Right cardiac atrium (tissue), 5 donors: ENCODE measurements at regions not wholly inside any gene's neighbourhood (a gene's known extent, or its start where the extent isn't known, plus 50 kb on each side); places are given as distances from the start of the nearest gene placed in this dataset.

ENCODE experiments used
- ATAC-seq, 2 donors: fragments of 200-7000 bp; cut with Tn5 transposase; one replicate each; pipeline versions ENCODE4 v1.8.0 to v1.9.1; 2020; ENCODE audit warnings: moderate library complexity in 2 of 2, mild to moderate bottlenecking in 1 of 2
- DNase-seq, 3 donors: peaks; one replicate each; pipeline ENCODE4 v3.0.0-alpha.2; 2020
- H3K27ac ChIP-seq: one replicate; pipeline ENCODE4 v1.5.1; 2013; ENCODE audit warnings: mild to moderate bottlenecking, low read length, control low read depth, moderate library complexity
- H3K27me3 ChIP-seq: one replicate; pipeline ENCODE4 v1.6.1; 2013; ENCODE audit not compliant: control insufficient read depth, insufficient read depth
- H3K4me1 ChIP-seq: one replicate; pipeline ENCODE4 v1.6.1; 2013; ENCODE audit warnings: low read length; ENCODE audit not compliant: control insufficient read depth, insufficient read depth
- H3K4me3 ChIP-seq: one replicate; pipeline ENCODE4 v1.5.1; 2013; ENCODE audit warnings: low read length, control low read depth
- H3K9me3 ChIP-seq: one replicate; pipeline ENCODE4 v1.6.1; 2013; ENCODE audit warnings: low read length; ENCODE audit not compliant: control insufficient read depth
- WGBS: extraction: QIAGEN DNeasy Blood & Tissue Kit; methylation state at CpG from one replicate; pipeline ENCODE4 v1.1.7; 2013; 5-methylcytosine and 5-hydroxymethylcytosine counted together
- intact Hi-C, 4 donors: fragments of 100-400 bp; cut with DNase I; formaldehyde crosslinking; loops; one replicate each; pipeline versions ENCODE4 v1.11.0 to v1.14.0; 2022 to 2023
- donor health status: healthy with polysubstance abuse.
- donor health status: DM: no; HTN: yes; CAD: no.
- donor health status: DM: no; HTN: no; CAD: no.
- donor health status: DM: no; HTN: yes; CAD: no; lungs with severe emphysema.
- donor health status: DM: yes; HTN: yes; CAD: no.

DNA sequence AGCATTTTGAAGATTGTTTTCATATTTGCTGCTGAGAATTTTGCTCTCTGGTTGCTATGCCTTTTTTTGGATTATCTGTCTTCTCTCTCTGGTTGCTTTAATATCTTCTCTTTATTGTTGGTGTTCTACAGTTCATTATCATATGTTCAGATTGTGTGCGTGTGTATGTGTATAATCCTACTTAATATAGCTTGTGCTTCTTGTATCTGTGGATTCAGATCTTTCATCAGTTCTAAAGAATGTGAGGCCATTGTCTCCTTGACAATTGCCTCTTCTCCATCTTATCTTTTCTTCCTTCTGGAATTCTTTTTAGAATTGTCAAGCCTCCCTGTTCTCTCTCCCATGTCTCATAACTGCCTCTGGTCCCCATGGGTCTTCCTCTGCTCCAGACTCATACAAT lies 195.4 kb downstream of the CDC5L start:
- Histone ChIP-seq H3K9me3 (no peaks in the 10 kb centered on the region), H3K27me3 (no peaks in the 10 kb centered on the region), H3K4me3 (no peak overlapping the region), H3K27ac (no peak overlapping the region), H3K4me1 (no peaks in the 10 kb centered on the region)
- DNase-seq (no peak), ATAC-seq (no peak)
- intact Hi-C loops = no loop called here
- 85% methylated on average over 1 of the region's 1 CpG for WGBS

DNA sequence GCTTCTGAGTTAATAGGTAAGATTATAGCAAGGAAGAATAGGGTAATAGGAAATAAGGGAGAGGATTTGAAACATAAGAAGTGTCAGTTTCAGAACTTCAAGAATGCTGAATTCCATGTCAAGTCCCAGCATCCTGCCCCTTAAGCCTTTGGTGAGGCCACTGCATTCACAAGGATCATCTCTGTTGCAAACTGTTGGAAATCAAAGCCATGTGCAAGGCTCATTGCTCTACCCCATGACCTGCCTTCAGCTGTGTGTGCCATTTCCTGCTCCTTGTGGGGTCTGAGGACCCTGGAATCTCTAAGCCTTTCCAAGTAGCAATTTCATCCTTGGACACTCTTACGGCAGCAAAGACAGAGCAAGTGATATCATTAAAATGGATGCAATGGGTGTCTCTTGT lies 203.0 kb downstream of the CDC5L start:
- H3K9me3 ChIP-seq = no peaks in the 10 kb centered on the region
- H3K4me1 ChIP-seq = no peaks in the 10 kb centered on the region
- no peak overlapping the region for H3K4me3 ChIP-seq
- 97% methylated on average over 1 of the region's 1 CpG for WGBS
- DNase-seq (no peak), ATAC-seq (no peak)
- H3K27me3 ChIP-seq = no peaks in the 10 kb centered on the region
- no peak overlapping the region for H3K27ac ChIP-seq
- intact Hi-C loops = no loop called here

DNA sequence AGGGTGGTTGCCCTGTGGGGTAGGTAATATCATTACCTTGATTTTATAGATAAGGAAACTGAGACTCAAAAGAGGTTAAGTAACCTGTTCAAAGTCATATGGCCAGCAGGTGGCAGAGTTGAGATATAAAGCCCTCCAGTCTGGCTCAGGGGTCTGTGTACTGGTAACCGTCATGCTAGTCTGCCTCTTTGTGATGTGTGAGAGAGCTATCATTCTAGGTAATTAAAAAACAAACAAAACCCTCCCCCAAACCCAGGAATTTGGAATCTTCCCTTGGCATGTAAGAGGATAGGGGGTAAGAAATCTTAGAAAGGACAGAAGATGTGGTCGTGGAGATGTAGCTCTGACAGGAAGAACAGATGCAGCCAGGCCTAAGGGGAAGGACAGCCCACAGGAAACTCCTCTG lies 206.0 kb downstream of the CDC5L start:
- H3K4me3 ChIP-seq = no peak overlapping the region
- DNase-seq (peak in 1 of 3 donors; percentile 37), ATAC-seq (peak in 1 of 2 donors; percentile 59)
- 17% methylated on average over 2 of the region's 2 CpGs for WGBS
- no peaks in the 10 kb centered on the region for H3K4me1 ChIP-seq
- no peaks in the 10 kb centered on the region for H3K9me3 ChIP-seq
- intact Hi-C loops = no loop called here
- no peak overlapping the region for H3K27ac ChIP-seq
- H3K27me3 ChIP-seq = no peaks in the 10 kb centered on the region

DNA sequence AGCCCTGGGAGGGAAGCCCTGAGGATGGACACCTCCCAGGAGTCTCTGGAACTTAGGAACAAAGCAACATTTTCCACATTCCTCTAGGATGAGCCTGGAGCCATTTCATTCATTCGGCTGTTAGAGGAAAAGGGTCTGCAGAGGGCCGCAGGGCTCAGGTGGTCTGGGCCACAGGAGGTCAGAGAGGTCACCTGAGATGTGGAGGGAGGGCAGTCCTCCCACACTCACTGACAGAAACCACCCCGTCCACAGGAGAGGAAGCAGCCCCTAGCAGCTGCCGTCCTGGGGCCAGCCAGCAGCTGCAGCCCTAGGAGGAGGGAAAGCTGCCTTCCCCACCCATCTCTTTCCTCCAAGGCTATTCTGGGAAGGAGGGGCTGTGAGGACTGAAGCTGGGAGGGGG lies 207.0 kb downstream of the CDC5L start:
- WGBS = 53% methylated on average over 4 of the region's 4 CpGs
- ATAC-seq (peak in 1 of 2 donors; percentile 29), DNase-seq (no peak)
- no peaks in the 10 kb centered on the region for H3K9me3 ChIP-seq
- H3K27ac ChIP-seq = no peak overlapping the region
- no peak overlapping the region for H3K4me3 ChIP-seq
- no peaks in the 10 kb centered on the region for H3K27me3 ChIP-seq
- intact Hi-C loops = no loop called here
- no peaks in the 10 kb centered on the region for H3K4me1 ChIP-seq

DNA sequence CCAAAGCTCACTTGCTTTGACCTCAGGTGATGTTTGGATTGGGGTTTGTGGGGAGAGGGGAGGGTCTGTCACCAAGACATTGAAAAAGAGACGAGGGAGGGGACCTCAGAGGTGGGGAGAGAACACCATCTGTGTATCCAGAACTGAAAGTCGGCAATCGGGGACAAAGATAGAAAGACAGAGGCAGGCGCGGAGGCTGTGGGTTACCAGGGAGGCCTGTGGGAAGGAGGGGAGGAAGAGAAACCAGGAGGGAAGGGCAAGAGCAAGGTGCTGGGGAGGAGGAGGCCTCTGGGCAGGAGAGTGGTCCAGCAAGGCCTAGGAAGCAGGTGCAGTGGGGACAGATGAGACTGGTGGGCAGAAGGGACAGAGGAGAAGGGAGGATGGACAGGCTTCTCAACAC lies 211.2 kb downstream of the CDC5L start:
- intact Hi-C loops = no loop called here
- ATAC-seq = no peak
- DNase-seq = no peak
- no peaks in the 10 kb centered on the region for H3K4me1 ChIP-seq
- no peak overlapping the region for H3K27ac ChIP-seq
- H3K9me3 ChIP-seq = no peaks in the 10 kb centered on the region
- H3K27me3 ChIP-seq = no peaks in the 10 kb centered on the region
- H3K4me3 ChIP-seq = no peak overlapping the region
- WGBS = 79% methylated on average over 5 of the region's 5 CpGs

DNA sequence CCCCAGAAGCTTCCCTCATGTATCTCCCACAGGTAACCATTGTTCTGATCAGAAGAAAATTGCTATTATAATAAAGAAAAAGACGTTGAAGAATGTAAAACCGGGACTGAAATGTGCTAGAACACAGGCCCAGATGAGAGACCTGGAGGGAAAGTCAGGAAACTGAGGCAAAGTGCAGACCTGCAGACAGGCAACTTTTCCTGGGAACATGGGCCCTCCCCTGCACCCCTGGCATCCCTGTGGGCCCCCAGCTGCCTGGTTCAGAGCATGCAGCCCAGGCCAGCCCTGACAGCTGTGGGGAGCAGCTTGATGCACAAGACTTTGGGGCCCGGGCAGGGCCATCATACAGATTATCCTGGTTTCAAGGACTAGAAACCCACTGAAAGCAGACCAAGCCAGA lies 212.2 kb downstream of the CDC5L start:
- intact Hi-C loops = no loop called here
- WGBS = 82% methylated on average over 3 of the region's 3 CpGs
- ATAC-seq (no peak), DNase-seq (no peak)
- Histone ChIP-seq H3K4me1 (no peaks in the 10 kb centered on the region), H3K9me3 (no peaks in the 10 kb centered on the region), H3K27ac (no peak overlapping the region), H3K4me3 (no peak overlapping the region), H3K27me3 (no peaks in the 10 kb centered on the region)

DNA sequence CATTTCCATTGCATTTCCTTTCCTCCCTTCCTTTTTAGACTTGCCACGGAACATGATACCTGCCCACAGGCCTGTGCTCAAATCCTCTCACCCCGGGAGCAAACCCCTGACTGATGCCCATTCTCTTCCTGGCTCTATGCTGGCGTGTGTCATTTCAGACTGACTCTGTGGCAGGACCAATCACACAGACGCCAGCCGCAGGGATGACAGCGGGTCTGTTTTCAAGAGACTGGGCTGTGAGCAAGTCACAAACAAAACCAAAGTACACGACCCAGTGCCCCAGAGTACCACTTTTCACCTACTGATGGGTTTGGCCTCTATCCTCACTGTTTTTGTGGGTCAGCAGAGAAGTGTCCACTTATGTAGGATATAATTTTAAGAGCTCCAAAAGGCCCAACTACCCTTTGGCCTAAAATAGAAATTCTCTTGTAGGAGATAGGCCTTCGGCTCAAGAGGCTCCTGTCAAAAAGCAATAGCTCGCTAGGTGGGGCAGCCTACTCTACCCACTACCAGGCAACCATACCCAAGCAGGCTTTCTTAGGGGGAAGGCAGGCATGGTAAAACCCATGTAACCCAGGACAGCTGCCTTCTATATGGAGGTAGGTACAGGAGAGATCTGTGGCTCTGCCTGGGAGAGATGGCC lies 215.7 kb downstream of the CDC5L start:
- no peak for DNase-seq
- Histone ChIP-seq H3K4me3 (no peak overlapping the region), H3K9me3 (no peaks in the 10 kb centered on the region), H3K27ac (no peak overlapping the region), H3K4me1 (no peaks in the 10 kb centered on the region), H3K27me3 (no peaks in the 10 kb centered on the region)
- WGBS = 64% methylated on average over 9 of the region's 9 CpGs
- no peak for ATAC-seq
- intact Hi-C loops = no loop called here

- WGBS = 37% methylated on average over 8 of the region's 8 CpGs
- no peaks in the 10 kb centered on the region for H3K27me3 ChIP-seq
- ATAC-seq (no peak), DNase-seq (peak in 1 of 3 donors; percentile 21)
- H3K4me1 ChIP-seq = no peaks in the 10 kb centered on the region
- H3K4me3 ChIP-seq = no peak overlapping the region
- H3K27ac ChIP-seq = no peak overlapping the region
- intact Hi-C loops = no loop called here
- no peaks in the 10 kb centered on the region for H3K9me3 ChIP-seq
Measured at GRCh38 chr6:44606504-44606903, 219.0 kb downstream of the CDC5L start.

DNA sequence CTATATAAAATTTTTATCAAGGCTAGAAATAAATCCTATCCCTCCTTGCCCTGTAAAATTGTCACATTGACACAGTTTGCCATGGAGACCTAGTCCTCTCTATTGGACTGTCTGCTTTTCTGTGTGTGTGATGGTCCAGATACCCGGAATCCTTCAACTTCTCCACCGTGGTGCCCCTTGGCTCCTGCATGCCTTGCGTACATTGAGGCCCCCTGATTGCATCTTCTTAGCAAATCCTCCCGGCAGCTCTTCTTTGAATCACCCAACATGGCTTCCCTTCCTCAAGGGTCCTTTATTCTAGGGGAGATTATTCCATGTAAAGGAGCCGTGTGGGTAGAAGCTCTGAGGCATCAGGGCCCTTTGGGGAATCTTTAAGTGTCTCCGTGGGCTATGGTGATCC lies 219.5 kb downstream of the CDC5L start:
- Histone ChIP-seq H3K4me3 (no peak overlapping the region), H3K27me3 (no peaks in the 10 kb centered on the region), H3K9me3 (no peaks in the 10 kb centered on the region), H3K4me1 (no peaks in the 10 kb centered on the region), H3K27ac (no peak overlapping the region)
- DNase-seq = no peak
- intact Hi-C loops = no loop called here
- 75% methylated on average over 6 of the region's 6 CpGs for WGBS
- ATAC-seq = no peak

DNA sequence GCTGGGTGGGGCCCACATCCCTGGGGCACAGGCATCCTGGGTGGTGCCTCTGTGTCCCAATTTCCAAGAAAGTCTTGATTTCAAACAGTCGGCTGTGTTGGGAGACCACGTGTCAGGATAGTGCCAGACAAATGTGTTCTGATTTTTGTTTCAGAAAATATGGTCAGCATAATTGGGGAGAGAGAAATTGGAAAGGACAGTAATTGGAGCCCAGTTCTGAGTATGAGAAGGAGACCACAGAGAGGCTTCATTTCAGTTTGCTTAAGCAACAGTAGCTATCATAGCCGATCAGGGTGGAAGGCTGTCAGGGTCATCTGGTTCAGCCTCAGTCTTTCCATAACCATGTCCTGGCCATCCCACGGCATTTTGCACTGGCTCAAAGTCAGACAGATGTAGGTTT lies 220.7 kb downstream of the CDC5L start:
- Histone ChIP-seq H3K4me3 (no peak overlapping the region), H3K4me1 (no peaks in the 10 kb centered on the region), H3K27me3 (no peaks in the 10 kb centered on the region), H3K9me3 (no peaks in the 10 kb centered on the region), H3K27ac (no peak overlapping the region)
- intact Hi-C loops = no loop called here
- 72% methylated on average over 4 of the region's 4 CpGs for WGBS
- ATAC-seq = no peak
- DNase-seq = no peak

DNA sequence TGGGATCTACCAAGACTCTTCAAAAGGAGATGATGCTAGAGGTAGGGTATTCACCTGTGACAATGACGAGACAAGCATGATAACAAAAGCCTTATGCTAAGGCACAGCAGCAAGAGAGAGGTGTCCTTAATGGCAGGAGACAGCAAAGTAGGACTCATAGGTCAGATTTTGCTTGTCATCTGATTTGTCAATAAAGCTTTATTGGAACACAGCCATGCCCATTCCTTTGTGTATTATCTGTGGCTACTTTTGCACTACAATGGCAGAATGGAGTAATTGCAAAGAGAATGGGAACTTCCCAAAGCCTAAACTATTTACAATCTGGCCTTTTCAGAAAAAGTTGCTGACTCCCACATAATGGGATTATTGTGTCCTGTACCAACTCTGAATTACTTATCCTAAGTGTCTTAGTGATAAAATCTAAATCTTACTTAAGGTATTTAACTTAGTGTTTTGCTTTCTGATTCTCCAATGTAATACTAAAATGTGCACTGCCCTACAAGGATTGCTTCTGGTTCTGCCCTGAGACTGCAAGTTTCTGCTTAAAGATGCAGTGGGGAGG lies 221.6 kb downstream of the CDC5L start:
- intact Hi-C loops = no loop called here
- no peaks in the 10 kb centered on the region for H3K9me3 ChIP-seq
- no peaks in the 10 kb centered on the region for H3K27me3 ChIP-seq
- no peak for ATAC-seq
- H3K4me3 ChIP-seq = no peak overlapping the region
- H3K27ac ChIP-seq = no peak overlapping the region
- no peaks in the 10 kb centered on the region for H3K4me1 ChIP-seq
- WGBS = 84% methylated on average over 1 of the region's 1 CpG
- DNase-seq = no peak

DNA sequence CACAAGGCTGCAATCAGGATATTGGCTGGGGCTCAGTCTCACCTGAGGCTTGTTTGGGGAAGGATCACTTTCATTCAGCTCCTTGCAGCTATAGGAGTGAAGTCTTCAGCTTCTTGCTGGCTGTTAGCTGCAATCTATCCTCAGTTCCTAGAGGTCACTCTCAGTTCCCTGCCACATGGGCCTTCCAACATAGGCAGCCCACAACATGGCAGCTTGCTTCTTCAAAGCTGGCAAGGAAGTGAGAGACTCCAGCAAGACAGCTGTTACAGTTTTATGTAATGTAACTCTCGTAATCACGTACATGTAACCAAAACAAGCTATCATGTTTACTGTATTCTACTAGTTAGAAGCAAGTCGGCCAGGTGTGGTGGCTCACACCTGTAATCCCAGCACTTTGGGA lies 226.9 kb downstream of the CDC5L start:
- Histone ChIP-seq H3K4me1 (no peaks in the 10 kb centered on the region), H3K4me3 (no peak overlapping the region), H3K27ac (no peak overlapping the region), H3K9me3 (no peaks in the 10 kb centered on the region), H3K27me3 (no peaks in the 10 kb centered on the region)
- DNase-seq = no peak
- 85% methylated on average over 3 of the region's 3 CpGs for WGBS
- intact Hi-C loops = no loop called here
- ATAC-seq = no peak
